Sigmoid colon (tissue), 4 donors: ENCODE measurements at regions not wholly inside any gene's neighbourhood (a gene's known extent, or its start where the extent isn't known, plus 50 kb on each side); places are given as distances from the start of the nearest gene placed in this dataset.

ENCODE experiments used
- EP300 ChIP-seq, 4 donors: sonication (generic); formaldehyde crosslinking; IDR thresholded peaks; one replicate each; pipeline ENCODE4 v1.6.1; 2017; ENCODE audit warnings: antibody characterized with exemption in 4 of 4
- POLR2A ChIP-seq, 2 donors: fragments of 450-650 bp; IDR thresholded peaks; one replicate each; pipeline ENCODE4 v1.6.1; 2016; ENCODE audit warnings: antibody characterized with exemption in 2 of 2, mild to moderate bottlenecking in 2 of 2, moderate library complexity in 2 of 2
- TF ChIP-seq, protein P1 (sequence below), 4 experiments: fragments of 450-650 bp in 3 of 4; fragments of 200-600 bp in 1 of 4; IDR thresholded peaks; one replicate each; pipeline ENCODE4 v1.5.1; 2016 to 2019; ENCODE audit warnings: antibody characterized with exemption in 4 of 4, mild to moderate bottlenecking in 3 of 4, moderate library complexity in 2 of 4

DNA sequence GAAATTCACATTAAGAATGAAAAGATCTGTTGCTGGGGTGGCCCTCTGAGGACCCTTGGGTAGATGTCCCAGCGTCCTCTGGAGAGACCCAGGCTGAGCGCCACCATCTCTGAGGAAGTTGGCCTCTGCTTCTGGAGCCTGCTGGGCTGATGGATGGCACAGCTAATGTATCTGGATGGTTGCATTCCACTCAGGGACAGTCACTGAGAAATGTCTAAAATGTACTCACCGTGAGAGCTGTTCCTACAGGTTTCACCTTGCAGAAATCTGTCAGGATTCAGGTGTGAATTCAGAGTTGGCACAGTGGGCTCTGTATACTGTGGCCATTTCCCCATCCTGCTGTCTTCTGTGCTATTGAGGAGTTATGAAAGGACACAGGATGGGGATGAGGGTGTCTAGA is 247.2 kb downstream of the AACS start:
- TF ChIP-seq, protein P1, sequence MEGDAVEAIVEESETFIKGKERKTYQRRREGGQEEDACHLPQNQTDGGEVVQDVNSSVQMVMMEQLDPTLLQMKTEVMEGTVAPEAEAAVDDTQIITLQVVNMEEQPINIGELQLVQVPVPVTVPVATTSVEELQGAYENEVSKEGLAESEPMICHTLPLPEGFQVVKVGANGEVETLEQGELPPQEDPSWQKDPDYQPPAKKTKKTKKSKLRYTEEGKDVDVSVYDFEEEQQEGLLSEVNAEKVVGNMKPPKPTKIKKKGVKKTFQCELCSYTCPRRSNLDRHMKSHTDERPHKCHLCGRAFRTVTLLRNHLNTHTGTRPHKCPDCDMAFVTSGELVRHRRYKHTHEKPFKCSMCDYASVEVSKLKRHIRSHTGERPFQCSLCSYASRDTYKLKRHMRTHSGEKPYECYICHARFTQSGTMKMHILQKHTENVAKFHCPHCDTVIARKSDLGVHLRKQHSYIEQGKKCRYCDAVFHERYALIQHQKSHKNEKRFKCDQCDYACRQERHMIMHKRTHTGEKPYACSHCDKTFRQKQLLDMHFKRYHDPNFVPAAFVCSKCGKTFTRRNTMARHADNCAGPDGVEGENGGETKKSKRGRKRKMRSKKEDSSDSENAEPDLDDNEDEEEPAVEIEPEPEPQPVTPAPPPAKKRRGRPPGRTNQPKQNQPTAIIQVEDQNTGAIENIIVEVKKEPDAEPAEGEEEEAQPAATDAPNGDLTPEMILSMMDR (IDR thresholded peaks at IDR 0.05): no peak
- TF ChIP-seq EP300 (IDR thresholded peaks at IDR 0.05) (no peak), POLR2A (IDR thresholded peaks at IDR 0.05) (no peak)
